ENCODE measurements at regions not wholly inside any gene's neighbourhood (a gene's known extent, or its start where the extent isn't known, plus 50 kb on each side); places are given as distances from the start of the nearest gene placed in this dataset.

- Mint-ChIP-seq H3K27me3 (ENCODE audit: insufficient read depth, unreplicated experiment) (no peaks in the 10 kb centered on the region), H3K9me3 (ENCODE audit: unreplicated experiment) (no peaks in the 10 kb centered on the region), H3K27ac (ENCODE audit: low read depth, unreplicated experiment) (peak overlapping the region; percentile 23), H3K36me3 (ENCODE audit: insufficient read depth, unreplicated experiment) (no peaks in the 10 kb centered on the region), H3K4me3 (ENCODE audit: unreplicated experiment) (no peak overlapping the region), H3K4me1 (ENCODE audit: insufficient read depth, unreplicated experiment) (peaks cover 10% of the 10 kb centered on the region)
- TF ChIP-seq CTCF (IDR thresholded peaks at IDR 0.05; ENCODE audit: unreplicated experiment): no peak
- CTCF ChIA-PET: interaction anchor here (0.7 kb wide), 1 partner anchor 24 kb away, joined by 3 read pairs; no protein-coding TSS in a partner anchor
- no peak for DNase-seq (ENCODE audit: unreplicated experiment)
- intact Hi-C loops (cut with micrococcal nuclease): no loop called here
- POLR2A ChIA-PET: interaction anchor here (0.7 kb wide), 1 partner anchor 32 kb away, joined by 5 read pairs; no protein-coding TSS in a partner anchor
- no TSS peak for BruUV-seq (replicated peaks)
Observed at GRCh38 chr5:116371431-116371830, 203.2 kb downstream of the SEMA6A start.

- H3K9me3 Mint-ChIP-seq (ENCODE audit: unreplicated experiment): no peaks in the 10 kb centered on the region
- no TSS peak for BruUV-seq (replicated peaks)
- DNase-seq (ENCODE audit: unreplicated experiment): peak; percentile 38
- H3K27me3 Mint-ChIP-seq (ENCODE audit: insufficient read depth, unreplicated experiment): no peaks in the 10 kb centered on the region
- ChIA-PET POLR2A (interaction anchor here (0.7 kb wide), 1 partner anchor 33 kb away, joined by 5 read pairs; no protein-coding TSS in a partner anchor), CTCF (interaction anchor here (0.7 kb wide), 1 partner anchor 23 kb away, joined by 3 read pairs; no protein-coding TSS in a partner anchor)
- H3K4me3 Mint-ChIP-seq (ENCODE audit: unreplicated experiment): no peak overlapping the region
- H3K27ac Mint-ChIP-seq (ENCODE audit: low read depth, unreplicated experiment): peak overlapping the region; percentile 23
- intact Hi-C loops (cut with micrococcal nuclease): no loop called here
- no peak for TF ChIP-seq CTCF (IDR thresholded peaks at IDR 0.05; ENCODE audit: unreplicated experiment)
- H3K4me1 Mint-ChIP-seq (ENCODE audit: insufficient read depth, unreplicated experiment): peaks cover 10% of the 10 kb centered on the region
- no peaks in the 10 kb centered on the region for H3K36me3 Mint-ChIP-seq (ENCODE audit: insufficient read depth, unreplicated experiment)
Observed at GRCh38 chr5:116370886-116371285, 203.7 kb downstream of the SEMA6A start.

- TF ChIP-seq CTCF (IDR thresholded peaks at IDR 0.05; ENCODE audit: unreplicated experiment): no peak
- no peaks in the 10 kb centered on the region for H3K36me3 Mint-ChIP-seq (ENCODE audit: insufficient read depth, unreplicated experiment)
- H3K27me3 Mint-ChIP-seq (ENCODE audit: insufficient read depth, unreplicated experiment): no peaks in the 10 kb centered on the region
- ChIA-PET CTCF (interaction anchor here (0.8 kb wide), 1 partner anchor 133 kb away, joined by 3 read pairs; no protein-coding TSS in a partner anchor), POLR2A (no interaction called here)
- peaks cover 10% of the 10 kb centered on the region for H3K4me1 Mint-ChIP-seq (ENCODE audit: insufficient read depth, unreplicated experiment)
- H3K27ac Mint-ChIP-seq (ENCODE audit: low read depth, unreplicated experiment): no peak overlapping the region
- no peak overlapping the region for H3K4me3 Mint-ChIP-seq (ENCODE audit: unreplicated experiment)
- BruUV-seq (replicated peaks): no TSS peak
- intact Hi-C loops (cut with micrococcal nuclease): no loop called here
- H3K9me3 Mint-ChIP-seq (ENCODE audit: unreplicated experiment): no peaks in the 10 kb centered on the region
- DNase-seq (ENCODE audit: unreplicated experiment): no peak
Observed at GRCh38 chr5:116370149-116370548, 204.5 kb downstream of the SEMA6A start.

GRCh38 chr5:116365006-116365496, 209.6 kb downstream of the SEMA6A start:
- no peak overlapping the region for H3K4me3 Mint-ChIP-seq (ENCODE audit: unreplicated experiment)
- no peaks in the 10 kb centered on the region for H3K36me3 Mint-ChIP-seq (ENCODE audit: insufficient read depth, unreplicated experiment)
- CTCF ChIA-PET: no interaction called here
- no peaks in the 10 kb centered on the region for H3K27me3 Mint-ChIP-seq (ENCODE audit: insufficient read depth, unreplicated experiment)
- no peak for TF ChIP-seq CTCF (IDR thresholded peaks at IDR 0.05; ENCODE audit: unreplicated experiment)
- H3K27ac Mint-ChIP-seq (ENCODE audit: low read depth, unreplicated experiment): no peak overlapping the region
- intact Hi-C loops (cut with micrococcal nuclease): no loop called here
- BruUV-seq (replicated peaks): no TSS peak
- no peaks in the 10 kb centered on the region for H3K4me1 Mint-ChIP-seq (ENCODE audit: insufficient read depth, unreplicated experiment)
- DNase-seq (ENCODE audit: unreplicated experiment): no peak
- no peaks in the 10 kb centered on the region for H3K9me3 Mint-ChIP-seq (ENCODE audit: unreplicated experiment)
- POLR2A ChIA-PET: no interaction called here

All from MCF 10A (cell line).